ENCODE measurements at regions not wholly inside any gene's neighbourhood (a gene's known extent, or its start where the extent isn't known, plus 50 kb on each side); places are given as distances from the start of the nearest gene placed in this dataset.

DNA sequence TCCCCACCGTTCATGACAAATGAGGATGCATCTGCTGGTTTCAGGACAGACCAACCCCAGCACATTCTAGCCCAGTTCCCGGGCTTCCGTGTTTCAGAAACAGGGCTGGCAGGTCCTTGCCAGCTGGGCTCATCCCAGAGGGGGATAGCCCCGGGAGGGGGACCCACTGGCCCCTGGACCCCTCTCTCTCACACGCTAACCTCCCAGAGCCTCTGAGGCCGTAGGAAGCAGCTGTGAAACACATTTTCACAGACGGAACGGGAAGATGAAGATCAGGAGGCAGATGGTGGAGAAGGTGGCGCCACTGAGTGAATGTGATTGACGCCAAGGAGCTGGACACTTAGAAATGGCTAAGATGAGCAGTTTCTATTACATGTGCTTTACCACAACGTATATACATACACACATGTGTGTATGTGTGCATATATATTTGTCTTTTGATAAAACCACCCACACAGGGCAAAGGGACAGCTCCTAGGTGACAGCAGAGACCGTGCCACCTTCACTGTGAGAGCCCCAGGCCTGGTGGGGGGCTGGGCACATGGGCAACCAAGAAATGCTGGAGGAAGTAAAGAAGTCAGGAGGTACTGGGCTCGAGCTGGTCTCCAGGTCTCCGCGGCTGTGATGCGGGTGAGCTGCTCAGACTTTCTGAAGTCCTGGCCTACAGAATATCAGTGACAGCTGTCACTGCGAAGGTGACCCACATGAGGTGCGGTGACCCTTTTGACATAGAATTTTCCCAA is 168.6 kb upstream of the IQSEC1 start:
- H3K9ac ChIP-seq (ENCODE audit: low read length): no peak overlapping the region
- H3K36me3 ChIP-seq (replicated peaks; ENCODE audit: insufficient read depth, low read length): no peaks in the 10 kb centered on the region
- TF ChIP-seq EZH2phosphoT487 (IDR thresholded peaks at IDR 0.05; ENCODE audit: low read length): no peak
- no peak for TF ChIP-seq EZH2 (optimal IDR thresholded peaks at IDR 0.05; ENCODE audit: low read depth, low read length)
- TF ChIP-seq, protein P1, sequence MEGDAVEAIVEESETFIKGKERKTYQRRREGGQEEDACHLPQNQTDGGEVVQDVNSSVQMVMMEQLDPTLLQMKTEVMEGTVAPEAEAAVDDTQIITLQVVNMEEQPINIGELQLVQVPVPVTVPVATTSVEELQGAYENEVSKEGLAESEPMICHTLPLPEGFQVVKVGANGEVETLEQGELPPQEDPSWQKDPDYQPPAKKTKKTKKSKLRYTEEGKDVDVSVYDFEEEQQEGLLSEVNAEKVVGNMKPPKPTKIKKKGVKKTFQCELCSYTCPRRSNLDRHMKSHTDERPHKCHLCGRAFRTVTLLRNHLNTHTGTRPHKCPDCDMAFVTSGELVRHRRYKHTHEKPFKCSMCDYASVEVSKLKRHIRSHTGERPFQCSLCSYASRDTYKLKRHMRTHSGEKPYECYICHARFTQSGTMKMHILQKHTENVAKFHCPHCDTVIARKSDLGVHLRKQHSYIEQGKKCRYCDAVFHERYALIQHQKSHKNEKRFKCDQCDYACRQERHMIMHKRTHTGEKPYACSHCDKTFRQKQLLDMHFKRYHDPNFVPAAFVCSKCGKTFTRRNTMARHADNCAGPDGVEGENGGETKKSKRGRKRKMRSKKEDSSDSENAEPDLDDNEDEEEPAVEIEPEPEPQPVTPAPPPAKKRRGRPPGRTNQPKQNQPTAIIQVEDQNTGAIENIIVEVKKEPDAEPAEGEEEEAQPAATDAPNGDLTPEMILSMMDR (IDR thresholded peaks at IDR 0.05; ENCODE audit: low read length): no peak
- no peaks in the 10 kb centered on the region for H3K4me1 ChIP-seq (ENCODE audit: low read length)
- H3K4me3 ChIP-seq (ENCODE audit: low read length): no peak overlapping the region
- H3K27me3 ChIP-seq (replicated peaks; ENCODE audit: insufficient read depth, low read length): no peaks in the 10 kb centered on the region
- no peaks in the 10 kb centered on the region for H3K79me2 ChIP-seq (ENCODE audit: low read length)
- H3K4me2 ChIP-seq (ENCODE audit: low read depth, low read length): no peak overlapping the region
- DNase-seq: no peak
- no peak overlapping the region for H2AFZ ChIP-seq (ENCODE audit: low read length)
- no peaks in the 10 kb centered on the region for H3F3A ChIP-seq (ENCODE audit: insufficient read depth, low read length)
- H3K9me3 ChIP-seq (replicated peaks; ENCODE audit: insufficient read depth, low read length): no peaks in the 10 kb centered on the region
- H4K20me1 ChIP-seq (ENCODE audit: insufficient read depth, low read length): no peaks in the 10 kb centered on the region
- no peak overlapping the region for H3K27ac ChIP-seq (ENCODE audit: low read length)
- no peaks in the 10 kb centered on the region for H3K9me2 ChIP-seq (replicated peaks; ENCODE audit: insufficient read depth, low read length)

DNA sequence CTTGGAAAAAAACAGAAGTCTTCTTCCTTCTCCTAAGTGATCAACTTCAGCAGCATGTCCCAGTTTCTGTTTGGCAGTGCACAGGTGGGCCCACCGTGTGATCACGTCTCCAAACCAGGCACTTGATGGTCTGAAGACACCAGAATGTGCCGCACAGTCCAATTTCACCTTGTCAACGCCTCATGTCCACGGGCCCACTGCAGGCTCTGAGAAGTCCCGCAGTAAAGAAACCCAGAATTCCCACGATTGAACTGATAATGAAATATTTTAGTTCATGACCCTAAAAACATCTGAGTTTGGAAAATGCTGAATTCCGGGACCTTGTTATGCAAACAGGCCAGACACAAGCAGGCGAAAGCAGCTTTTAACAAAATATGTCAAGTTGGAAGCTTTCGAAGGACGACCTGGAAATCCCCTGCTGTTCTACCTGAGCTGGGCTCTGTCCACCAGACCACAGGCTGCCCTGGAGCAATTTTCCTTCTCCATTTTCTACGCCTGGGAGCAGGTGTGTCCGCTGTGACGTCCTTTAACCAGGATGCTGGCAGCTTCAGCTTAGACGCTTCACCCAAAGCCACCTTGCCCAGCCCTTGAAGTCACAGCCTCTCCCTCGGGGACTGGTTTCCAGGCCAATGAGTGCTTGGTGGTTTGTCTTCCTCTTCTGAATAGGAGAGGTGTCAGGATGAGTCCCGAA is 167.8 kb upstream of the IQSEC1 start:
- Histone ChIP-seq H3K27ac (ENCODE audit: low read length) (no peak overlapping the region), H3F3A (ENCODE audit: insufficient read depth, low read length) (no peaks in the 10 kb centered on the region), H2AFZ (ENCODE audit: low read length) (no peak overlapping the region), H3K9me2 (replicated peaks; ENCODE audit: insufficient read depth, low read length) (no peaks in the 10 kb centered on the region), H3K4me3 (ENCODE audit: low read length) (no peak overlapping the region), H3K36me3 (replicated peaks; ENCODE audit: insufficient read depth, low read length) (no peaks in the 10 kb centered on the region), H3K4me2 (ENCODE audit: low read depth, low read length) (no peak overlapping the region), H3K27me3 (replicated peaks; ENCODE audit: insufficient read depth, low read length) (no peaks in the 10 kb centered on the region), H4K20me1 (ENCODE audit: insufficient read depth, low read length) (no peaks in the 10 kb centered on the region), H3K9ac (ENCODE audit: low read length) (no peak overlapping the region), H3K9me3 (replicated peaks; ENCODE audit: insufficient read depth, low read length) (no peaks in the 10 kb centered on the region), H3K79me2 (ENCODE audit: low read length) (no peaks in the 10 kb centered on the region), H3K4me1 (ENCODE audit: low read length) (no peaks in the 10 kb centered on the region)
- DNase-seq: no peak
- TF ChIP-seq EZH2 (optimal IDR thresholded peaks at IDR 0.05; ENCODE audit: low read depth, low read length) (no peak), EZH2phosphoT487 (IDR thresholded peaks at IDR 0.05; ENCODE audit: low read length) (no peak)
- TF ChIP-seq, protein P1 (IDR thresholded peaks at IDR 0.05; ENCODE audit: low read length): no peak

DNA sequence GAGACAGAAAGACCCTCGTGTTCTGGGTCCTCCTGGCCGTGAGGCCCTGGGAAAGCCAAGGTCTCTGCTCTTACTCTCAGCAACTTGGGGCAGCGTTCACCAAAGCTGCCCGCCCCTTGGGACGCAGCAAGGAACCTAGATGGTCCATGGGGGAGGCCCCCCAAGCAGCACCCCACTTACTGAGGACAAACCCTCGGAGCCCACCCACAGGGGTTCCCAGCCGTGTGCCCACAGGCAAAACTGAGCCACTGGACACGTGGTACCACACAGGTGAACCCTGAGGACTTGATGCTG is 166.2 kb upstream of the IQSEC1 start:
- Histone ChIP-seq H3K4me1 (ENCODE audit: low read length) (no peaks in the 10 kb centered on the region), H3K9me2 (replicated peaks; ENCODE audit: insufficient read depth, low read length) (no peaks in the 10 kb centered on the region), H3K36me3 (replicated peaks; ENCODE audit: insufficient read depth, low read length) (no peaks in the 10 kb centered on the region), H2AFZ (ENCODE audit: low read length) (no peak overlapping the region), H3K27me3 (replicated peaks; ENCODE audit: insufficient read depth, low read length) (no peaks in the 10 kb centered on the region), H3K9ac (ENCODE audit: low read length) (no peak overlapping the region), H3K9me3 (replicated peaks; ENCODE audit: insufficient read depth, low read length) (no peaks in the 10 kb centered on the region), H3K4me2 (ENCODE audit: low read depth, low read length) (no peak overlapping the region), H3K79me2 (ENCODE audit: low read length) (no peaks in the 10 kb centered on the region), H3K4me3 (ENCODE audit: low read length) (no peak overlapping the region), H3K27ac (ENCODE audit: low read length) (no peak overlapping the region), H3F3A (ENCODE audit: insufficient read depth, low read length) (no peaks in the 10 kb centered on the region), H4K20me1 (ENCODE audit: insufficient read depth, low read length) (no peaks in the 10 kb centered on the region)
- TF ChIP-seq EZH2 (optimal IDR thresholded peaks at IDR 0.05; ENCODE audit: low read depth, low read length) (no peak), EZH2phosphoT487 (IDR thresholded peaks at IDR 0.05; ENCODE audit: low read length) (no peak)
- DNase-seq: no peak
